Thyroid gland (tissue), 4 donors: ENCODE measurements at regions not wholly inside any gene's neighbourhood (a gene's known extent, or its start where the extent isn't known, plus 50 kb on each side); places are given as distances from the start of the nearest gene placed in this dataset.

ENCODE experiments used
- DNase-seq, 2 donors: peaks; one replicate each; pipeline ENCODE4 v3.0.0-alpha.2; 2019
- H3K27ac ChIP-seq, 3 donors: fragments of 200-600 bp; sonication (generic); 1 replicate in 2 of 3; 2 replicates in 1 of 3; pipeline ENCODE4 v1.5.1; 2016 to 2019; ENCODE audit warnings: mild to moderate bottlenecking in 1 of 3, moderate library complexity in 1 of 3
- H3K27me3 ChIP-seq: fragments of 200-600 bp; sonication (generic); one replicate; pipeline ENCODE4 v1.5.1; 2019
- H3K36me3 ChIP-seq, 2 donors: fragments of 200-600 bp; sonication (generic); one replicate each; pipeline ENCODE4 v1.5.1; 2016 to 2019
- H3K4me1 ChIP-seq, 2 donors: fragments of 200-600 bp; sonication (generic); one replicate each; pipeline ENCODE4 v1.5.1; 2017 to 2019
- H3K4me3 ChIP-seq, 3 donors: fragments of 200-600 bp; sonication (generic); replicated peaks in 1 of 3; 1 replicate in 2 of 3; 2 replicates in 1 of 3; pipeline ENCODE4 v1.5.1; 2016; ENCODE audit warnings: mild to moderate bottlenecking in 1 of 3
- H3K9me3 ChIP-seq: fragments of 200-600 bp; sonication (generic); one replicate; pipeline ENCODE4 v1.5.1; 2017
- POLR2A ChIP-seq, 2 donors: fragments of 450-650 bp; IDR thresholded peaks; one replicate each; pipeline ENCODE4 v1.6.1; 2017; ENCODE audit warnings: antibody characterized with exemption in 2 of 2, mild to moderate bottlenecking in 2 of 2, moderate library complexity in 1 of 2
- WGBS, 2 donors: methylation state at CpG; one replicate each; pipeline ENCODE4 v1.1.5; 2017; 5-methylcytosine and 5-hydroxymethylcytosine counted together
- intact Hi-C: fragments of 100-400 bp; cut with DNase I; formaldehyde crosslinking; loops from one replicate; pipeline ENCODE4 v1.15.1; 2023
- TF ChIP-seq, protein P1 (sequence below), 6 experiments: fragments of 200-600 bp in 3 of 6; fragments of 450-650 bp in 3 of 6; sonication (generic) in 3 of 6; IDR thresholded peaks; one replicate each; pipeline ENCODE4 v1.5.1; 2016 to 2019; ENCODE audit warnings: antibody characterized with exemption in 6 of 6, mild to moderate bottlenecking in 2 of 6, inconsistent platforms in 1 of 6, moderate library complexity in 1 of 6

DNA sequence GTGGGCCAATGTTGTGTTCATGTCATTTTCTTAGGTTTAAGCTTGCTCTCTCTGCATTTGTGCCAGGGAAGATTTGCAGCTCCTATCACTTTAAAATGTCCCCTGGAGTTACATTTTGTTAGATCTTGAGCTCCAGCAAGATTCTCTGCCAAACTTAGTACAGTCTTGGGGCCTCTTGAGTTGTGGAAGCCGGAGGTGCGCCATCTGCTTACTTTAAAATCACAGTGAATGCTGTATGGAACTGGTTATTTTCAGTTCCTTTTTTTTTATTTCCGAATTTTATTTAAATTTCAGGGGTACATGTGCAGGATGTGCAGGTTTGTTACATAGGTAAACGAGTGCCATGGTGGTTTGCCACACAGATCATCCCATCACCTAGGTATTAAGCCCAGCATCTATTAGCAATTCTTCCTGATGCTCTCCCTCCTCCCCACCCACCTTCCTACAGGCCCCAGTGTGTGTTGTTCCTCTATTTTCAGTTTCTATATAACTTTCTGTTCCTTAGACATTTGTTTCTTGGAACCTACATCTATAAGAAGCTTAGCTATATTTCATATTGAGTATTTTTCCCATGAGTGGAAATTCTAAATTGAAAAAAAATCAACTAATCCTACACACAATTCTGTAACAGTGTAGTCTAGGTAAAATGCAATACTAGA lies 114.4 kb upstream of the CREB5 start:
- H3K27ac ChIP-seq, result no peak overlapping the region
- H3K4me3 ChIP-seq, result no peak overlapping the region
- H3K9me3 ChIP-seq, result no peaks in the 10 kb centered on the region
- H3K27me3 ChIP-seq, result no peaks in the 10 kb centered on the region
- no peak for TF ChIP-seq POLR2A (IDR thresholded peaks at IDR 0.05)
- TF ChIP-seq, protein P1, sequence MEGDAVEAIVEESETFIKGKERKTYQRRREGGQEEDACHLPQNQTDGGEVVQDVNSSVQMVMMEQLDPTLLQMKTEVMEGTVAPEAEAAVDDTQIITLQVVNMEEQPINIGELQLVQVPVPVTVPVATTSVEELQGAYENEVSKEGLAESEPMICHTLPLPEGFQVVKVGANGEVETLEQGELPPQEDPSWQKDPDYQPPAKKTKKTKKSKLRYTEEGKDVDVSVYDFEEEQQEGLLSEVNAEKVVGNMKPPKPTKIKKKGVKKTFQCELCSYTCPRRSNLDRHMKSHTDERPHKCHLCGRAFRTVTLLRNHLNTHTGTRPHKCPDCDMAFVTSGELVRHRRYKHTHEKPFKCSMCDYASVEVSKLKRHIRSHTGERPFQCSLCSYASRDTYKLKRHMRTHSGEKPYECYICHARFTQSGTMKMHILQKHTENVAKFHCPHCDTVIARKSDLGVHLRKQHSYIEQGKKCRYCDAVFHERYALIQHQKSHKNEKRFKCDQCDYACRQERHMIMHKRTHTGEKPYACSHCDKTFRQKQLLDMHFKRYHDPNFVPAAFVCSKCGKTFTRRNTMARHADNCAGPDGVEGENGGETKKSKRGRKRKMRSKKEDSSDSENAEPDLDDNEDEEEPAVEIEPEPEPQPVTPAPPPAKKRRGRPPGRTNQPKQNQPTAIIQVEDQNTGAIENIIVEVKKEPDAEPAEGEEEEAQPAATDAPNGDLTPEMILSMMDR (IDR thresholded peaks at IDR 0.05), result no peak
- intact Hi-C loops, result loop anchor here (10.0 kb wide), 1 partner anchor 557 kb away; no protein-coding TSS in a partner anchor
- WGBS, 2 donors, result 86 to 92% methylated on average over 4 of the region's 4 CpGs
- H3K4me1 ChIP-seq, result peaks cover 0 to 9% of the 10 kb centered on the region in 2 donors
- no peaks in the 10 kb centered on the region for H3K36me3 ChIP-seq
- DNase-seq, result no peak

- H3K27ac ChIP-seq, result no peak overlapping the region
- no peaks in the 10 kb centered on the region for H3K27me3 ChIP-seq
- TF ChIP-seq, protein P1 (IDR thresholded peaks at IDR 0.05), result peak in 4 of 6 experiments; percentile 8 to 63 (median 47)
- TF ChIP-seq POLR2A (IDR thresholded peaks at IDR 0.05), result no peak
- H3K4me1 ChIP-seq, result peaks cover 0 to 9% of the 10 kb centered on the region in 2 donors
- intact Hi-C loops, result loop anchor here (10.0 kb wide), 1 partner anchor 556 kb away; no protein-coding TSS in a partner anchor
- no peaks in the 10 kb centered on the region for H3K36me3 ChIP-seq
- peak; percentile 29 to 47 for DNase-seq
- 32 to 35% methylated on average over 7 of the region's 7 CpGs for WGBS, 2 donors
- H3K9me3 ChIP-seq, result no peaks in the 10 kb centered on the region
- H3K4me3 ChIP-seq, result no peak overlapping the region
Observed at GRCh38 chr7:28298870-28299518, 113.3 kb upstream of the CREB5 start.

DNA sequence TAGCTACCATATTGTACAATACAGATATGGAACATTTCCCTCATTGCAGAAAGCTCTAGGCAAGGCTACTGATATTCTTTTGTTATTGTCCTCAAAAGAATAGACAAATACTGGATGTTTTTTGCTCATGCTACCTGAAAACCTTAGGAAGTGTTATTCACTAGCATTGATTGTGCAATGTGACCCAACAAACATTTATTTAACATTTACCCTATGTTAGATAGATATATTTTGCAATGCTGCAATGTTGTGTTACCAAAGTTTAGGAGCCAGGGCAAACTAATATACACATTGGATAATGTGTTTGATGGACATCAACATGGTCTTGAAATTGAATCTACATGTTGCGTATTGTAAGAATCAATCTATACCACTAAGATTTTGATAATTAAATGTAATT lies 112.8 kb upstream of the CREB5 start:
- no peak for DNase-seq
- Histone ChIP-seq H3K9me3 (no peaks in the 10 kb centered on the region), H3K4me1 (peaks cover 0 to 9% of the 10 kb centered on the region in 2 donors), H3K4me3 (no peak overlapping the region), H3K27me3 (no peaks in the 10 kb centered on the region), H3K27ac (no peak overlapping the region), H3K36me3 (no peaks in the 10 kb centered on the region)
- intact Hi-C loops, result loop anchor here (10.0 kb wide), 1 partner anchor 555 kb away; no protein-coding TSS in a partner anchor
- TF ChIP-seq, protein P1 (IDR thresholded peaks at IDR 0.05), result no peak
- TF ChIP-seq POLR2A (IDR thresholded peaks at IDR 0.05), result no peak
- WGBS, 2 donors, result 91 to 100% methylated on average over 1 of the region's 1 CpG

DNA sequence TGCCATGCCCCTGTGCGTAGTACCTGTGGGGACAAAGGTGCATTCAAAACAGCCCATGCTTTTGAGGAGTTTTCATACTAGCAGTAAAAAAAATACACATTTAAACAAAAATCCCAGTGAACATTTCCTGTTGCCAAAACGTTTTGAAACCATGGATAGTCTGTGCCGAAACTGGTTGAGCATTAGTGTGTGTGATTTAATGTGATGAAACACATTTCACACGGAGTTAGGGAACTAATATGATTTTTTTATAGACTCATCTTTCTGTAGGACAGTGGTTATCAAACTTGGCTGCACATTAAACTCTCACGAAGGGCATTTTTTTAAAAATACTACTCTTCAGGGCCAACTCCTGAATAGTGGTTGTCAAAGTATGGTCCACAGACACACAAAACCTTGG lies 111.8 kb upstream of the CREB5 start:
- H3K27me3 ChIP-seq, result no peaks in the 10 kb centered on the region
- peaks cover 0 to 9% of the 10 kb centered on the region in 2 donors for H3K4me1 ChIP-seq
- intact Hi-C loops, result no loop called here
- TF ChIP-seq POLR2A (IDR thresholded peaks at IDR 0.05), result no peak
- TF ChIP-seq, protein P1 (IDR thresholded peaks at IDR 0.05), result no peak
- no peaks in the 10 kb centered on the region for H3K9me3 ChIP-seq
- H3K4me3 ChIP-seq, result no peak overlapping the region
- H3K36me3 ChIP-seq, result no peaks in the 10 kb centered on the region
- 71 to 77% methylated on average over 5 of the region's 5 CpGs for WGBS, 2 donors
- DNase-seq, result no peak
- H3K27ac ChIP-seq, result peak overlapping the region; percentile 16 to 81 (median 48)

DNA sequence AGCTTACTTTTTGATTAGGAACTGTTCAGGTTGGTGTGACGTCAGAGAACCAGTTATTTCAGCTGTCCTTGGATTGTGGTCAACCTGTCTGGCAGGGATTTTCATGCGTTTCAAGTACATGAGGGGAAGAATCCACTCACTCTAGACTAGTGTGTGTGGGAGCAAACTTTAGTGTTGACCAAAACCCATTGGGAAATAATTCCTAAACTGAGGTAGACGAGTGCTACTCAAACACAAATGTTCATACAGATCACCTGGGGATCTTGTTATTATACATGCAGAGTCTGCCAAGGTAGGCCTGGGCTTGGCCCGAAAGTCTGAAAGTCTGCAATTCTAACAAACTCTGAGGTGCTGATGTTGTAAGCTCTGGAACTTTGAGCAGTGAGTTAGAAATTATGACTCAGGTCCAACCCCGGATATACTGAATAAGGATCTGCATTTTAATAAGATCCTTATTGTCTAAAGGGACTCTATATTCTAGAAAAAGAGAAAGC lies 111.1 kb upstream of the CREB5 start:
- TF ChIP-seq, protein P1 (IDR thresholded peaks at IDR 0.05), result no peak
- no peak for TF ChIP-seq POLR2A (IDR thresholded peaks at IDR 0.05)
- Histone ChIP-seq H3K27ac (peak overlapping the region; percentile 16 to 81 (median 48)), H3K36me3 (no peaks in the 10 kb centered on the region), H3K9me3 (no peaks in the 10 kb centered on the region), H3K4me1 (peaks cover 0 to 9% of the 10 kb centered on the region in 2 donors), H3K4me3 (no peak overlapping the region), H3K27me3 (no peaks in the 10 kb centered on the region)
- WGBS, 2 donors, result 29 to 35% methylated on average over 5 of the region's 5 CpGs
- peak; percentile 59 to 64 for DNase-seq
- intact Hi-C loops, result no loop called here
